H9 (cell line): ENCODE measurements at regions not wholly inside any gene's neighbourhood (a gene's known extent, or its start where the extent isn't known, plus 50 kb on each side); places are given as distances from the start of the nearest gene placed in this dataset.

Experiments
- DNase-seq: peaks from one replicate; pipeline ENCODE4 v3.0.0-alpha.2; 2017
- H2AFZ ChIP-seq: one replicate; pipeline ENCODE4 v1.6.1; 2013; ENCODE audit warnings: mild to moderate bottlenecking, low read length, control low read depth, moderate library complexity
- H2AK5ac ChIP-seq: 2 replicates; pipeline ENCODE4 v1.6.1; 2013; ENCODE audit warnings: low read length, control low read depth, mixed read lengths; ENCODE audit not compliant: insufficient read length
- H2BK120ac ChIP-seq: one replicate; pipeline ENCODE4 v1.6.1; 2013; ENCODE audit warnings: low read depth, mild to moderate bottlenecking, low read length, control low read depth, inconsistent platforms; ENCODE audit not compliant: poor library complexity, severe bottlenecking
- H2BK12ac ChIP-seq: 2 replicates; pipeline ENCODE4 v1.6.1; 2013; ENCODE audit warnings: low read length, control low read depth, mixed read lengths, low read depth; ENCODE audit not compliant: insufficient read length
- H2BK15ac ChIP-seq: 2 replicates; pipeline ENCODE4 v1.6.1; 2013; ENCODE audit warnings: low read depth, low read length, control low read depth
- H2BK20ac ChIP-seq: one replicate; pipeline ENCODE4 v1.6.1; 2013; ENCODE audit warnings: low read depth, mild to moderate bottlenecking, low read length, control low read depth, inconsistent platforms; ENCODE audit not compliant: poor library complexity, severe bottlenecking
- H2BK5ac ChIP-seq: 2 replicates; pipeline ENCODE4 v1.6.1; 2013; ENCODE audit warnings: low read length, control low read depth, mixed read lengths; ENCODE audit not compliant: insufficient read length
- H3K14ac ChIP-seq: 2 replicates; pipeline ENCODE4 v1.6.1; 2013; ENCODE audit warnings: low read length, control low read depth; ENCODE audit not compliant: insufficient read depth
- H3K18ac ChIP-seq: 2 replicates; pipeline ENCODE4 v1.6.1; 2013; ENCODE audit warnings: low read depth, mild to moderate bottlenecking, mixed read lengths, low read length, control low read depth; ENCODE audit not compliant: insufficient read length
- H3K23ac ChIP-seq: 2 replicates; pipeline ENCODE4 v1.6.1; 2013; ENCODE audit warnings: low read length, control low read depth, mixed read lengths, low read depth; ENCODE audit not compliant: insufficient read length
- H3K23me2 ChIP-seq: 2 replicates; pipeline ENCODE4 v1.6.1; 2013; ENCODE audit warnings: low read depth, mild to moderate bottlenecking, mixed read lengths, low read length, control low read depth; ENCODE audit not compliant: insufficient read length, poor library complexity, severe bottlenecking
- H3K27ac ChIP-seq: 2 replicates; pipeline ENCODE4 v1.5.1; 2013; ENCODE audit warnings: low read length, control low read depth, mixed read lengths, low read depth; ENCODE audit not compliant: insufficient read length
- H3K27me3 ChIP-seq: 2 replicates; pipeline ENCODE4 v1.6.1; 2013; ENCODE audit warnings: low read length, control low read depth, inconsistent platforms; ENCODE audit not compliant: insufficient read depth
- H3K4ac ChIP-seq: 2 replicates; pipeline ENCODE4 v1.6.1; 2013; ENCODE audit warnings: low read depth, mild to moderate bottlenecking, control low read depth, inconsistent platforms, low read length, moderate library complexity
- H3K4me1 ChIP-seq: 2 replicates; pipeline ENCODE4 v1.6.1; 2013; ENCODE audit warnings: low read length, control low read depth, inconsistent platforms; ENCODE audit not compliant: insufficient read depth
- H3K4me2 ChIP-seq: 2 replicates; pipeline ENCODE4 v1.6.1; 2013; ENCODE audit warnings: low read length, control low read depth, mixed read lengths; ENCODE audit not compliant: insufficient read length, insufficient read depth
- H3K56ac ChIP-seq: 2 replicates; pipeline ENCODE4 v1.6.1; 2013; ENCODE audit warnings: low read depth, mild to moderate bottlenecking, mixed read lengths, low read length, control low read depth; ENCODE audit not compliant: insufficient read length
- H3K79me1 ChIP-seq: 2 replicates; pipeline ENCODE4 v1.6.1; 2013; ENCODE audit warnings: low read depth, mild to moderate bottlenecking, moderate library complexity, low read length, control low read depth, inconsistent platforms; ENCODE audit not compliant: insufficient read depth, poor library complexity, severe bottlenecking
- H3K79me2 ChIP-seq: 2 replicates; pipeline ENCODE4 v1.6.1; 2013; ENCODE audit warnings: low read length, control low read depth, inconsistent platforms; ENCODE audit not compliant: insufficient read depth
- H3K9ac ChIP-seq: 2 replicates; pipeline ENCODE4 v1.6.1; 2013; ENCODE audit warnings: low read length, control low read depth, mixed read lengths; ENCODE audit not compliant: insufficient read length; ENCODE audit errors: extremely low read depth
- H3K9me3 ChIP-seq: one replicate; pipeline ENCODE4 v1.6.1; 2013; ENCODE audit warnings: low read depth, low read length, inconsistent platforms; ENCODE audit not compliant: control insufficient read depth
- H3T11ph ChIP-seq: one replicate; pipeline ENCODE4 v1.6.1; 2013; ENCODE audit warnings: mild to moderate bottlenecking, low read length, control low read depth, inconsistent platforms
- H4K20me1 ChIP-seq: one replicate; pipeline ENCODE4 v1.6.1; 2013; ENCODE audit not compliant: control insufficient read depth, insufficient read length, insufficient read depth
- H4K5ac ChIP-seq: 2 replicates; pipeline ENCODE4 v1.6.1; 2013; ENCODE audit warnings: low read depth, mild to moderate bottlenecking, mixed read lengths, low read length, control low read depth; ENCODE audit not compliant: insufficient read length
- H4K8ac ChIP-seq: replicated peaks from 2 replicates; pipeline ENCODE4 v1.6.1; 2013; ENCODE audit warnings: low read length, control low read depth, mixed read lengths, low read depth; ENCODE audit not compliant: insufficient read length
- H4K91ac ChIP-seq: 2 replicates; pipeline ENCODE4 v1.6.1; 2013; ENCODE audit warnings: low read depth, mild to moderate bottlenecking, moderate library complexity, mixed read lengths, low read length, control low read depth; ENCODE audit not compliant: insufficient read length
- H3K27ac Mint-ChIP-seq, 3 experiments: 2 replicates in 2 of 3; 3 replicates in 1 of 3; pipeline ENCODE4 v1.8.0; 2020 to 2021; ENCODE audit warnings: mixed read lengths in 3 of 3, mild to moderate bottlenecking in 1 of 3, moderate library complexity in 1 of 3
- H3K27me3 Mint-ChIP-seq: 2 replicates; pipeline ENCODE4 v1.8.0; 2021; ENCODE audit warnings: low read depth, mild to moderate bottlenecking, moderate library complexity, mixed read lengths
- H3K36me3 Mint-ChIP-seq, 3 experiments: 2 replicates in 2 of 3; 3 replicates in 1 of 3; pipeline ENCODE4 v1.8.0; 2020 to 2021; ENCODE audit warnings: low read depth in 3 of 3, mixed read lengths in 3 of 3; ENCODE audit not compliant: insufficient read depth in 1 of 3
- H3K4me1 Mint-ChIP-seq, 2 experiments: 2 replicates each; pipeline ENCODE4 v1.8.0; 2020; ENCODE audit warnings: mixed read lengths in 2 of 2
- H3K4me3 Mint-ChIP-seq, 2 experiments: 2 replicates in 1 of 2; 3 replicates in 1 of 2; pipeline ENCODE4 v1.8.0; 2020 to 2021; ENCODE audit warnings: mild to moderate bottlenecking in 2 of 2, mixed read lengths in 2 of 2, moderate library complexity in 1 of 2
- H3K9me3 Mint-ChIP-seq, 2 experiments: 2 replicates in 1 of 2; 3 replicates in 1 of 2; pipeline ENCODE4 v1.8.0; 2020; ENCODE audit warnings: mild to moderate bottlenecking in 2 of 2, mixed read lengths in 2 of 2, moderate library complexity in 1 of 2
- WGBS: extraction: QIAGEN DNeasy Blood & Tissue Kit; methylation state at CpG from one replicate; pipeline ENCODE4 v1.1.7; 2013; ENCODE audit warnings: missing lambda C conversion rate, low lambda C conversion rate, mixed read lengths; ENCODE audit not compliant: insufficient read length; ENCODE audit errors: extremely low coverage; 5-methylcytosine and 5-hydroxymethylcytosine counted together
- TF ChIP-seq, protein P1 (sequence below): fragments of 200-600 bp; sonication (generic); conservative IDR thresholded peaks from 3 replicates; pipeline ENCODE4 v1.8.0; 2021; ENCODE audit warnings: antibody characterized with exemption, mild to moderate bottlenecking

DNA sequence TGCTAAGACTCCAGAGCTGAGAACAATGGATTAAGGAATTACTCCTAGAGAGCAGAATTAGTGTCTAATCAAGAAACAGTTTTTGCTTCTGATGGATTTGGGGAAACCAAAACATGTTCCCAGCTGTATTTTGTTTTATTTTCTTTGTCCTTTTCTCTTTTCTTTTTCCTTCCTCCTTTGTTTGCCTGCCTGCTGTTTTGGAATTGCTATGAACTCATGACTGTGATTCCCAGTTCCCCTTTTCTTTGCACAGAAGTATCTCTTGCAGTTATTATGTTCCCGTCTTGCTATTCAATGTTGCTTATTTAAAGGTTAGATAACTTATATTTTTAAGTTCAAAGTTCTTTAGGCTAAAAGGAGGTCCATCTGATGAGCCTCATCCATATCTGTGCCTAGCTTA, 77.0 kb upstream of the GBE1 start:
- Mint-ChIP-seq H3K27ac (no peak overlapping the region), H3K4me3 (no peak overlapping the region), H3K9me3 (peaks cover 0 to 2% of the 10 kb centered on the region in 2 experiments; a peak in 1 of 5 replicates), H3K4me1 (peaks cover 26 to 27% of the 10 kb centered on the region in 2 experiments), H3K27me3 (no peaks in the 10 kb centered on the region), H3K36me3 (no peaks in the 10 kb centered on the region)
- Histone ChIP-seq H3K79me1 (no peaks in the 10 kb centered on the region), H4K5ac (no peak overlapping the region), H2BK120ac (no peak overlapping the region), H2AFZ (no peak overlapping the region), H3K9ac (no peak overlapping the region), H3K14ac (no peak overlapping the region), H3K23ac (no peak overlapping the region), H2AK5ac (no peak overlapping the region), H2BK20ac (no peak overlapping the region), H3K56ac (no peak overlapping the region), H4K91ac (no peak overlapping the region), H2BK15ac (no peak overlapping the region), H3K4me1 (no peaks in the 10 kb centered on the region), H4K8ac (no peak overlapping the region), H2BK12ac (no peak overlapping the region), H3K4ac (no peak overlapping the region), H3K4me2 (no peak overlapping the region), H2BK5ac (no peak overlapping the region), H3T11ph (no peak overlapping the region), H3K18ac (no peak overlapping the region), H3K27ac (no peak overlapping the region), H3K9me3 (no peaks in the 10 kb centered on the region), H4K20me1 (no peaks in the 10 kb centered on the region), H3K79me2 (no peaks in the 10 kb centered on the region), H3K27me3 (no peaks in the 10 kb centered on the region), H3K23me2 (no peaks in the 10 kb centered on the region)
- WGBS: no CpG with 5 or more reads among the region's 1 CpG
- no peak for DNase-seq
- TF ChIP-seq, protein P1, sequence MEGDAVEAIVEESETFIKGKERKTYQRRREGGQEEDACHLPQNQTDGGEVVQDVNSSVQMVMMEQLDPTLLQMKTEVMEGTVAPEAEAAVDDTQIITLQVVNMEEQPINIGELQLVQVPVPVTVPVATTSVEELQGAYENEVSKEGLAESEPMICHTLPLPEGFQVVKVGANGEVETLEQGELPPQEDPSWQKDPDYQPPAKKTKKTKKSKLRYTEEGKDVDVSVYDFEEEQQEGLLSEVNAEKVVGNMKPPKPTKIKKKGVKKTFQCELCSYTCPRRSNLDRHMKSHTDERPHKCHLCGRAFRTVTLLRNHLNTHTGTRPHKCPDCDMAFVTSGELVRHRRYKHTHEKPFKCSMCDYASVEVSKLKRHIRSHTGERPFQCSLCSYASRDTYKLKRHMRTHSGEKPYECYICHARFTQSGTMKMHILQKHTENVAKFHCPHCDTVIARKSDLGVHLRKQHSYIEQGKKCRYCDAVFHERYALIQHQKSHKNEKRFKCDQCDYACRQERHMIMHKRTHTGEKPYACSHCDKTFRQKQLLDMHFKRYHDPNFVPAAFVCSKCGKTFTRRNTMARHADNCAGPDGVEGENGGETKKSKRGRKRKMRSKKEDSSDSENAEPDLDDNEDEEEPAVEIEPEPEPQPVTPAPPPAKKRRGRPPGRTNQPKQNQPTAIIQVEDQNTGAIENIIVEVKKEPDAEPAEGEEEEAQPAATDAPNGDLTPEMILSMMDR: no peak
